Endothelial cell of umbilical vein (primary cell): ENCODE measurements at regions not wholly inside any gene's neighbourhood (a gene's known extent, or its start where the extent isn't known, plus 50 kb on each side); places are given as distances from the start of the nearest gene placed in this dataset.

ENCODE experiments used
- BruUV-seq: library from RNA; stranded (reverse); fragments of 400-500 nt; replicated peaks from 2 replicates; lab custom pipeline; 2021; lab: Mats Ljungman, UMichigan
- CTCF ChIA-PET: fragments of 300-600, 350-600 bp; sonication (Branson Sonifier 250); formaldehyde crosslinking; loops from one replicate; lab custom pipeline; 2021; ENCODE audit warnings: antibody characterized with exemption, inconsistent platforms; lab: Charles Lee
- POLR2A ChIA-PET: fragments of 300-600, 350-600 bp; sonication (Branson Sonifier 250); formaldehyde crosslinking; loops from one replicate; lab custom pipeline; 2021; ENCODE audit warnings: antibody characterized with exemption, inconsistent platforms; lab: Charles Lee
- DNase-seq: peaks from one replicate; pipeline ENCODE4 v3.0.0-alpha.2; 2011; ENCODE audit warnings: low read depth, low spot score
- FAIRE-seq: peaks from 2 replicates; lab custom pipeline; 2011; peaks lifted over from hg19 to GRCh38; lab: Jason Lieb, UNC
- H2AFZ ChIP-seq: 2 replicates; pipeline ENCODE4 v1.6.0; 2012; ENCODE audit warnings: low read depth, low read length, control low read depth, inconsistent platforms
- H3K27ac ChIP-seq: 2 replicates; pipeline ENCODE4 v1.5.1; 2011; ENCODE audit warnings: low read depth, mild to moderate bottlenecking, control low read depth, low read length, moderate library complexity; ENCODE audit not compliant: insufficient read depth
- H3K27me3 ChIP-seq, 2 experiments: 2 replicates each; pipeline versions ENCODE4 v1.6.0 to v1.6.1; 2011; ENCODE audit warnings: low read length in 2 of 2, mixed read lengths in 1 of 2; ENCODE audit not compliant: control insufficient read depth in 2 of 2, insufficient read depth in 2 of 2
- H3K36me3 ChIP-seq, 2 experiments: 2 replicates in 1 of 2; 3 replicates in 1 of 2; pipeline ENCODE4 v1.5.1; 2011; ENCODE audit warnings: low read length in 2 of 2, mild to moderate bottlenecking in 1 of 2, moderate library complexity in 1 of 2; ENCODE audit not compliant: control insufficient read depth in 2 of 2, insufficient read depth in 2 of 2; ENCODE audit errors: extremely low read depth in 1 of 2
- H3K4me1 ChIP-seq: 3 replicates; pipeline ENCODE4 v1.5.1; 2011; ENCODE audit warnings: mild to moderate bottlenecking, low read length; ENCODE audit not compliant: control insufficient read depth, insufficient read depth; ENCODE audit errors: extremely low read depth
- H3K4me2 ChIP-seq: 2 replicates; pipeline ENCODE4 v1.6.1; 2011; ENCODE audit warnings: low read length, control low read depth, mixed read lengths; ENCODE audit not compliant: insufficient read depth
- H3K4me3 ChIP-seq, 3 experiments: fragments of 200-600 bp in 1 of 3; sonication (generic), shearing (Covaris generic) in 1 of 3; replicated peaks in 1 of 3; 2 replicates each; pipeline ENCODE4 v1.5.1; 2011 to 2016; ENCODE audit warnings: control low read depth in 3 of 3, low read length in 3 of 3, mild to moderate bottlenecking in 2 of 3, inconsistent platforms in 1 of 3, low read depth in 1 of 3, moderate library complexity in 1 of 3; ENCODE audit not compliant: insufficient read depth in 1 of 3
- H3K79me2 ChIP-seq: 2 replicates; pipeline ENCODE4 v1.6.0; 2012; ENCODE audit warnings: low read length, inconsistent platforms; ENCODE audit not compliant: control insufficient read depth, insufficient read depth
- H3K9ac ChIP-seq: replicated peaks from 2 replicates; pipeline ENCODE3; 2011; ENCODE audit warnings: low read length, control low read depth; ENCODE audit not compliant: insufficient read depth; ENCODE audit errors: extremely low read depth
- H3K9me1 ChIP-seq: replicated peaks from 3 replicates; pipeline ENCODE4 v1.6.0; 2011; ENCODE audit warnings: mild to moderate bottlenecking, low read length; ENCODE audit not compliant: control insufficient read depth, insufficient read depth; ENCODE audit errors: extremely low read depth
- H3K9me3 ChIP-seq: replicated peaks from 2 replicates; pipeline ENCODE4 v1.5.1; 2012; ENCODE audit warnings: low read length, inconsistent platforms; ENCODE audit not compliant: control insufficient read depth, insufficient read depth
- H4K20me1 ChIP-seq: replicated peaks from 2 replicates; pipeline ENCODE3; 2011; ENCODE audit warnings: mild to moderate bottlenecking, low read length; ENCODE audit not compliant: control insufficient read depth, insufficient read depth; ENCODE audit errors: extremely low read depth
- EZH2 ChIP-seq: IDR thresholded peaks from 2 replicates; pipeline ENCODE4 v1.6.1; 2012; ENCODE audit warnings: borderline replicate concordance, low read depth, mild to moderate bottlenecking, moderate library complexity, low read length, inconsistent platforms; ENCODE audit not compliant: severe bottlenecking
- FOS ChIP-seq: IDR thresholded peaks from 2 replicates; pipeline ENCODE4 v1.6.1; 2011; ENCODE audit warnings: mild to moderate bottlenecking, low read length, moderate library complexity, borderline replicate concordance; ENCODE audit not compliant: insufficient read depth
- GATA2 ChIP-seq: IDR thresholded peaks from 2 replicates; pipeline ENCODE4 v1.7.0; 2011; ENCODE audit warnings: low read depth, mild to moderate bottlenecking, moderate library complexity, mixed read lengths, low read length; ENCODE audit not compliant: insufficient read length, insufficient read depth
- JUN ChIP-seq: IDR thresholded peaks from 2 replicates; pipeline ENCODE4 v1.6.1; 2011; ENCODE audit warnings: borderline replicate concordance, low read depth; ENCODE audit not compliant: insufficient read length, insufficient read depth
- MYC ChIP-seq: IDR thresholded peaks from one replicate; pipeline ENCODE4 v1.6.1; 2011; ENCODE audit warnings: mild to moderate bottlenecking, low read depth, low read length
- POLR2A ChIP-seq: IDR thresholded peaks from 2 replicates; pipeline ENCODE4 v1.6.1; 2012; ENCODE audit warnings: low read depth, mild to moderate bottlenecking, control low read depth, low read length
- POLR2AphosphoS5 ChIP-seq: IDR thresholded peaks from 2 replicates; pipeline ENCODE4 v1.6.1; 2012; ENCODE audit warnings: low read depth, mild to moderate bottlenecking, control low read depth, low read length, moderate library complexity; ENCODE audit not compliant: insufficient read depth
- dilution Hi-C: fragments of 300-500 bp; cut with MboI; formaldehyde crosslinking; loops from one replicate; pipeline ENCODE4 v1.15.0; 2019; ENCODE audit warnings: low sequenced_read_pairs; ENCODE audit not compliant: extremely low pct_ligation_motif_present
- intact Hi-C: fragments of 100-400 bp; cut with micrococcal nuclease; formaldehyde crosslinking; loops from one replicate; pipeline ENCODE4 v1.10.0; 2022
- TF ChIP-seq, protein P1 (sequence below), 2 donors: IDR thresholded peaks; 1 replicate in 1 of 2; 2 replicates in 1 of 2; pipeline ENCODE4 v1.5.1; 2011; ENCODE audit warnings: low read length in 2 of 2, mild to moderate bottlenecking in 2 of 2, moderate library complexity in 2 of 2, control low read depth in 1 of 2, inconsistent platforms in 1 of 2, low read depth in 1 of 2; ENCODE audit not compliant: insufficient read depth in 1 of 2; ENCODE audit errors: extremely low read depth in 1 of 2
- TF ChIP-seq, protein P2 (sequence below): IDR thresholded peaks from 2 replicates; pipeline ENCODE4 v1.6.1; 2011; ENCODE audit not compliant: insufficient read depth, insufficient read length

- FAIRE-seq (no peak), DNase-seq (no peak)
- Histone ChIP-seq H3K79me2 (no peaks in the 10 kb centered on the region), H3K4me2 (no peak overlapping the region), H2AFZ (no peak overlapping the region), H3K36me3 (no peaks in the 10 kb centered on the region), H3K9me3 (no peaks in the 10 kb centered on the region), H3K27me3 (no peaks in the 10 kb centered on the region), H3K4me3 (no peak overlapping the region), H3K27ac (no peak overlapping the region), H4K20me1 (no peaks in the 10 kb centered on the region), H3K9me1 (no peaks in the 10 kb centered on the region), H3K9ac (no peak overlapping the region), H3K4me1 (no peaks in the 10 kb centered on the region)
- TF ChIP-seq, protein P1, sequence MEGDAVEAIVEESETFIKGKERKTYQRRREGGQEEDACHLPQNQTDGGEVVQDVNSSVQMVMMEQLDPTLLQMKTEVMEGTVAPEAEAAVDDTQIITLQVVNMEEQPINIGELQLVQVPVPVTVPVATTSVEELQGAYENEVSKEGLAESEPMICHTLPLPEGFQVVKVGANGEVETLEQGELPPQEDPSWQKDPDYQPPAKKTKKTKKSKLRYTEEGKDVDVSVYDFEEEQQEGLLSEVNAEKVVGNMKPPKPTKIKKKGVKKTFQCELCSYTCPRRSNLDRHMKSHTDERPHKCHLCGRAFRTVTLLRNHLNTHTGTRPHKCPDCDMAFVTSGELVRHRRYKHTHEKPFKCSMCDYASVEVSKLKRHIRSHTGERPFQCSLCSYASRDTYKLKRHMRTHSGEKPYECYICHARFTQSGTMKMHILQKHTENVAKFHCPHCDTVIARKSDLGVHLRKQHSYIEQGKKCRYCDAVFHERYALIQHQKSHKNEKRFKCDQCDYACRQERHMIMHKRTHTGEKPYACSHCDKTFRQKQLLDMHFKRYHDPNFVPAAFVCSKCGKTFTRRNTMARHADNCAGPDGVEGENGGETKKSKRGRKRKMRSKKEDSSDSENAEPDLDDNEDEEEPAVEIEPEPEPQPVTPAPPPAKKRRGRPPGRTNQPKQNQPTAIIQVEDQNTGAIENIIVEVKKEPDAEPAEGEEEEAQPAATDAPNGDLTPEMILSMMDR (IDR thresholded peaks at IDR 0.05; ENCODE audit: extremely low read depth in 1 of 2, insufficient read depth in 1 of 2, low read depth in 1 of 2, low read length in 2 of 2): no peak
- TF ChIP-seq, protein P2, sequence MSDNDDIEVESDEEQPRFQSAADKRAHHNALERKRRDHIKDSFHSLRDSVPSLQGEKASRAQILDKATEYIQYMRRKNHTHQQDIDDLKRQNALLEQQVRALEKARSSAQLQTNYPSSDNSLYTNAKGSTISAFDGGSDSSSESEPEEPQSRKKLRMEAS: no peak
- TF ChIP-seq MYC (no peak), EZH2 (no peak), POLR2A (no peak)
- dilution Hi-C loops (no loop called here), intact Hi-C loops (no loop called here)
- POLR2A ChIA-PET: no interaction called here
- CTCF ChIA-PET: interaction anchor here (1.1 to 2.2 kb wide), 4 partner anchors 10 to 26 kb away, joined by 3 to 9 read pairs (median 6); no protein-coding TSS in a partner anchor
- no TSS peak for BruUV-seq
Measured at GRCh38 chr6:126753606-126754005, 364.9 kb upstream of the RSPO3 start.

GRCh38 chr6:126761854-126762253 is 356.6 kb upstream of the RSPO3 start:
- no peaks in the 10 kb centered on the region for H3K79me2 ChIP-seq
- dilution Hi-C loops (no loop called here), intact Hi-C loops (no loop called here)
- H3K27ac ChIP-seq: no peak overlapping the region
- BruUV-seq: no TSS peak
- DNase-seq (no peak), FAIRE-seq (no peak)
- H4K20me1 ChIP-seq: no peaks in the 10 kb centered on the region
- TF ChIP-seq MYC: no peak
- no peak for TF ChIP-seq EZH2
- no peak for TF ChIP-seq POLR2AphosphoS5
- TF ChIP-seq, protein P2: no peak
- no peak for TF ChIP-seq JUN
- TF ChIP-seq, protein P1 (IDR thresholded peaks at IDR 0.05; ENCODE audit: extremely low read depth in 1 of 2, insufficient read depth in 1 of 2, low read depth in 1 of 2, low read length in 2 of 2): no peak
- TF ChIP-seq POLR2A: no peak
- TF ChIP-seq GATA2: no peak
- no peak for TF ChIP-seq FOS
- no peaks in the 10 kb centered on the region for H3K9me3 ChIP-seq
- no peaks in the 10 kb centered on the region for H3K4me1 ChIP-seq
- ChIA-PET POLR2A (no interaction called here), CTCF (interaction anchor here (1.1 to 1.3 kb wide), 2 partner anchors 14 to 27 kb away, joined by 3 read pairs; no protein-coding TSS in a partner anchor)
- no peak overlapping the region for H2AFZ ChIP-seq
- no peaks in the 10 kb centered on the region for H3K9me1 ChIP-seq
- no peaks in the 10 kb centered on the region for H3K27me3 ChIP-seq
- no peaks in the 10 kb centered on the region for H3K36me3 ChIP-seq
- H3K4me2 ChIP-seq: no peak overlapping the region
- H3K9ac ChIP-seq: no peak overlapping the region
- no peak overlapping the region for H3K4me3 ChIP-seq
